Occipital lobe (tissue), 1 donor: ENCODE measurements at regions not wholly inside any gene's neighbourhood (a gene's known extent, or its start where the extent isn't known, plus 50 kb on each side); places are given as distances from the start of the nearest gene placed in this dataset.

ENCODE experiments used
- DNase-seq: peaks from one replicate; lab custom pipeline; 2025; lab: John Stamatoyannopoulos, UW

- DNase-seq, result no peak
Measured at GRCh38 chr2:228707846-228708245, 526.4 kb upstream of the SPHKAP start.

- no peak for DNase-seq
Measured at GRCh38 chr2:228705318-228705717, 523.8 kb upstream of the SPHKAP start.

GRCh38 chr2:228703152-228703551 is 521.7 kb upstream of the SPHKAP start:
- no peak for DNase-seq

GRCh38 chr2:228701506-228701905 is 520.0 kb upstream of the SPHKAP start:
- DNase-seq, result no peak

GRCh38 chr2:228700638-228701037 is 519.2 kb upstream of the SPHKAP start:
- no peak for DNase-seq

GRCh38 chr2:228699888-228700287 is 518.4 kb upstream of the SPHKAP start:
- DNase-seq, result no peak

- no peak for DNase-seq
Measured at GRCh38 chr2:228699400-228699799, 517.9 kb upstream of the SPHKAP start.

GRCh38 chr2:228698963-228699362 is 517.5 kb upstream of the SPHKAP start:
- DNase-seq, result no peak

GRCh38 chr2:228697456-228697855 is 516.0 kb upstream of the SPHKAP start:
- no peak for DNase-seq

GRCh38 chr2:228690681-228691080 is 509.2 kb upstream of the SPHKAP start:
- DNase-seq, result no peak

- DNase-seq, result no peak
Measured at GRCh38 chr2:228689053-228689452, 507.6 kb upstream of the SPHKAP start.

GRCh38 chr2:228688007-228688645 is 506.6 kb upstream of the SPHKAP start:
- no peak for DNase-seq

- no peak for DNase-seq
Measured at GRCh38 chr2:228681979-228682378, 500.5 kb upstream of the SPHKAP start.

- peak; percentile 2 for DNase-seq
Measured at GRCh38 chr2:228681426-228681825, 499.9 kb upstream of the SPHKAP start.

GRCh38 chr2:228678110-228678509 is 496.6 kb upstream of the SPHKAP start:
- no peak for DNase-seq

- DNase-seq, result no peak
Measured at GRCh38 chr2:228675646-228676045, 494.2 kb upstream of the SPHKAP start.

GRCh38 chr2:228675091-228675490 is 493.6 kb upstream of the SPHKAP start:
- no peak for DNase-seq

- DNase-seq, result no peak
Measured at GRCh38 chr2:228673876-228674554, 492.5 kb upstream of the SPHKAP start.

- no peak for DNase-seq
Measured at GRCh38 chr2:228669690-228670089, 488.2 kb upstream of the SPHKAP start.

- no peak for DNase-seq
Measured at GRCh38 chr2:228665232-228665631, 483.7 kb upstream of the SPHKAP start.

- DNase-seq, result no peak
Measured at GRCh38 chr2:228658998-228659397, 477.5 kb upstream of the SPHKAP start.

- DNase-seq, result no peak
Measured at GRCh38 chr2:228657807-228658402, 476.4 kb upstream of the SPHKAP start.

GRCh38 chr2:228655331-228655730 is 473.8 kb upstream of the SPHKAP start:
- DNase-seq, result no peak
